Right lobe of liver (tissue), 6 donors: ENCODE measurements at regions not wholly inside any gene's neighbourhood (a gene's known extent, or its start where the extent isn't known, plus 50 kb on each side); places are given as distances from the start of the nearest gene placed in this dataset.
A peak's percentile ranks its signal among the peaks of the same experiment; 100 is the strongest.

Source experiments
- ATAC-seq, 4 donors: fragments of 200-7000 bp; cut with Tn5 transposase; one replicate each; pipeline ENCODE4 v1.9.1; 2020; ENCODE audit warnings: mild to moderate bottlenecking in 4 of 4, moderate library complexity in 4 of 4
- DNase-seq, 3 donors: peaks; one replicate each; pipeline ENCODE4 v3.0.0-alpha.2; 2020
- H3K27ac ChIP-seq, 3 donors: fragments of 200-600 bp; one replicate each; pipeline ENCODE4 v1.8.0; 2022
- H3K27me3 ChIP-seq, 2 donors: fragments of 200-600 bp; one replicate each; pipeline ENCODE4 v1.8.0; 2022
- H3K36me3 ChIP-seq, 4 donors: fragments of 200-600 bp; sonication (generic) in 1 of 4; one replicate each; pipeline versions ENCODE4 v1.5.1 to v1.8.0; 2017 to 2022; ENCODE audit warnings: control low read depth in 1 of 4
- H3K4me1 ChIP-seq, 4 donors: fragments of 200-600 bp; sonication (generic) in 1 of 4; one replicate each; pipeline versions ENCODE4 v1.5.1 to v1.8.0; 2017 to 2022; ENCODE audit warnings: control low read depth in 1 of 4
- H3K4me3 ChIP-seq, 3 donors: fragments of 200-600 bp; one replicate each; pipeline ENCODE4 v1.8.0; 2022
- H3K9me3 ChIP-seq, 4 donors: fragments of 200-600 bp; sonication (generic) in 1 of 4; one replicate each; pipeline versions ENCODE4 v1.5.1 to v1.8.0; 2017 to 2022; ENCODE audit warnings: control low read depth in 1 of 4
- POLR2A ChIP-seq: fragments of 450-650 bp; IDR thresholded peaks from one replicate; pipeline ENCODE4 v1.6.1; 2017; ENCODE audit warnings: antibody characterized with exemption, mild to moderate bottlenecking
- WGBS: methylation state at CpG from one replicate; pipeline ENCODE4 v1.1.6; 2018; ENCODE audit warnings: low coverage, low lambda C conversion rate; ENCODE audit not compliant: insufficient coverage; ENCODE audit errors: missing lambda C conversion rate; 5-methylcytosine and 5-hydroxymethylcytosine counted together
- intact Hi-C, 2 donors: fragments of 100-400 bp; cut with DNase I; formaldehyde crosslinking; loops; one replicate each; pipeline versions ENCODE4 v1.11.2 to v1.14.1; 2022
- TF ChIP-seq, protein P1 (sequence below), 4 donors: fragments of 200-600 bp in 3 of 4; fragments of 450-650 bp in 1 of 4; IDR thresholded peaks; one replicate each; pipeline versions ENCODE4 v1.5.1 to v1.8.0; 2016 to 2022; ENCODE audit warnings: antibody characterized with exemption in 4 of 4, mild to moderate bottlenecking in 2 of 4
- donor health status: DM: no; HTN: yes; CAD: no.
- donor health status: DM: no; HTN: no; CAD: no.
- donor health status: DM: no; HTN: no; CAD: no.
- donor health status: DM: no; HTN: yes; CAD: no.
- donor health status: DM: no; HTN: yes; CAD: no.

DNA sequence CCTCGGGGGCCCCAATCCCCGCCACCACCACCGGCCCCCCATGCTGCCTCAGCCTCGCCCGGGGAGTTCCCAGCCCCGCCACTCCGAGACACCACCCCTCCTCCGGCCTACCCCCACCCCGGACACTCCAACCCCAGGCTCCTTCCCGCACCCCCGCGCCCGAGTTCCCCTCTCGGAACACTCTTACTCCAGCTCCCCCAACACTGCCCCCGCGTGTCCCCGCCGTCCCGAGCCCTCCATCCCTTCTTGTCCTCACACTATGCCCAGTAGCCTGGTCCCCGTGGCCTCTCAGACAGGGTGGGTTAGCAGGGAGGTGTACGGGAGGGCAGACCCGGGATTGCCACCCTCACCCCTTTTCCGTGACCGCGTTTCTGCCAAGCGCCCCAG lies 276.1 kb downstream of the BCOR start:
- H3K27me3 ChIP-seq: no peaks in the 10 kb centered on the region
- H3K36me3 ChIP-seq: no peaks in the 10 kb centered on the region
- TF ChIP-seq, protein P1, sequence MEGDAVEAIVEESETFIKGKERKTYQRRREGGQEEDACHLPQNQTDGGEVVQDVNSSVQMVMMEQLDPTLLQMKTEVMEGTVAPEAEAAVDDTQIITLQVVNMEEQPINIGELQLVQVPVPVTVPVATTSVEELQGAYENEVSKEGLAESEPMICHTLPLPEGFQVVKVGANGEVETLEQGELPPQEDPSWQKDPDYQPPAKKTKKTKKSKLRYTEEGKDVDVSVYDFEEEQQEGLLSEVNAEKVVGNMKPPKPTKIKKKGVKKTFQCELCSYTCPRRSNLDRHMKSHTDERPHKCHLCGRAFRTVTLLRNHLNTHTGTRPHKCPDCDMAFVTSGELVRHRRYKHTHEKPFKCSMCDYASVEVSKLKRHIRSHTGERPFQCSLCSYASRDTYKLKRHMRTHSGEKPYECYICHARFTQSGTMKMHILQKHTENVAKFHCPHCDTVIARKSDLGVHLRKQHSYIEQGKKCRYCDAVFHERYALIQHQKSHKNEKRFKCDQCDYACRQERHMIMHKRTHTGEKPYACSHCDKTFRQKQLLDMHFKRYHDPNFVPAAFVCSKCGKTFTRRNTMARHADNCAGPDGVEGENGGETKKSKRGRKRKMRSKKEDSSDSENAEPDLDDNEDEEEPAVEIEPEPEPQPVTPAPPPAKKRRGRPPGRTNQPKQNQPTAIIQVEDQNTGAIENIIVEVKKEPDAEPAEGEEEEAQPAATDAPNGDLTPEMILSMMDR (IDR thresholded peaks at IDR 0.05): no peak
- TF ChIP-seq POLR2A: no peak
- WGBS: 44% methylated on average over 16 of the region's 26 CpGs
- no peak overlapping the region for H3K27ac ChIP-seq
- peaks cover 0 to 25% (median 7%) of the 10 kb centered on the region in 4 donors for H3K4me1 ChIP-seq
- intact Hi-C loops: no loop called here
- no peak overlapping the region for H3K4me3 ChIP-seq
- DNase-seq (no peak), ATAC-seq (no peak)
- H3K9me3 ChIP-seq: no peaks in the 10 kb centered on the region

DNA sequence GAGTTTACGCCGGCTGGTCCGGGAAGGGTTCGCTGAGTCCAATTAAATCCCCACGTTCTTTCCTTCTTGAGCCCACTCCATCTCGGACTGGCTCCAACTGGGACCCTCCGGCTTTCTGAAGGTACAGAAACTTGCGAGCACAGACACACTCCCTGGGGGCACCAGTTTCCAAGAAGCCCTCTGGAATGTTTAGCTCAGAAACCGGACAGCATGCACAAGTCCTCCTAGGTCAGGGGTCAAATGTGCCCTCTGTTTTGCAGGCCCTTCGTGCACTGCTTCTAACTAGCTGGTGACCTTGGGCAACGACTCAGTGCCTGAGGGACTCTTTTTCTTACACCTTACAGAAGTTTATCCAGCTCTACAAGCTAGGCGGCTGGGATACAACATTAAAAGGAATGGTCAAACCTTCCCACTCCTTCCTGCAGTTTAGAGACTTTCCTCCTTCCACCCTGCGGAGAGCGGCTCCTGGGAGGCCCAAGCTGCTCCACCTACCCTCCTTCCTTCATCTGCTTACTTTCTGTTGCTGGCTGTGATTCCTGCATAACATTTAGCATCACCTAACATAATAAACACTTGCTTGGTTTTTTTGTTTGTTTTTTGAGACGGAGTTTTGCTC lies 275.5 kb downstream of the BCOR start:
- Histone ChIP-seq H3K27ac (no peak overlapping the region), H3K9me3 (no peaks in the 10 kb centered on the region), H3K36me3 (no peaks in the 10 kb centered on the region), H3K4me1 (peaks cover 0 to 27% (median 6%) of the 10 kb centered on the region in 4 donors), H3K4me3 (no peak overlapping the region), H3K27me3 (no peaks in the 10 kb centered on the region)
- no peak for TF ChIP-seq POLR2A
- TF ChIP-seq, protein P1 (IDR thresholded peaks at IDR 0.05): no peak
- DNase-seq (no peak), ATAC-seq (no peak)
- intact Hi-C loops: no loop called here
- 59% methylated on average over 8 of the region's 15 CpGs for WGBS

DNA sequence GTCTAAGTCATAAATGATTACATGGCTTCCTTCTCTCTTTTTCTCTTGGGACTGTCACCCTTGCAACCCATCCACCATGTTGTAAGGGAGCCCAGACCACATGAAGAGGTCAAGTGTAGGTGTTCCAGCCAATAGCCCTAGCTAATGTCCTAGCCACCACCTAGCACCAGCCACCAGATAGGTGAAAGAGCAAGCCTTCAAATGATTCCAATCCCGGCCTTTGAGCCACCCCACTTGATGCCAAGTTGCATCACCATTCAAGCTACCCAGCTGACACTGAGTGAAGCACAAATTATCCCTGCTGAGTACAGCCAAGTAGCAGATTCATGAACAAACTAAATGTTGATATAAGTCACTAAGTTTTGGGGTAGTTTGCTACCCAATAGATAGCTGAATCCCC lies 274.3 kb downstream of the BCOR start:
- intact Hi-C loops: no loop called here
- Histone ChIP-seq H3K27me3 (no peaks in the 10 kb centered on the region), H3K36me3 (no peaks in the 10 kb centered on the region), H3K9me3 (no peaks in the 10 kb centered on the region), H3K4me1 (peaks cover 0 to 16% (median 3%) of the 10 kb centered on the region in 4 donors), H3K4me3 (no peak overlapping the region), H3K27ac (no peak overlapping the region)
- DNase-seq (peak in 1 of 3 donors; percentile 65), ATAC-seq (peak; percentile 49 to 72 (median 66))
- 31% methylated on average over 1 of the region's 1 CpG for WGBS
- TF ChIP-seq, protein P1 (IDR thresholded peaks at IDR 0.05): no peak
- TF ChIP-seq POLR2A: no peak

DNA sequence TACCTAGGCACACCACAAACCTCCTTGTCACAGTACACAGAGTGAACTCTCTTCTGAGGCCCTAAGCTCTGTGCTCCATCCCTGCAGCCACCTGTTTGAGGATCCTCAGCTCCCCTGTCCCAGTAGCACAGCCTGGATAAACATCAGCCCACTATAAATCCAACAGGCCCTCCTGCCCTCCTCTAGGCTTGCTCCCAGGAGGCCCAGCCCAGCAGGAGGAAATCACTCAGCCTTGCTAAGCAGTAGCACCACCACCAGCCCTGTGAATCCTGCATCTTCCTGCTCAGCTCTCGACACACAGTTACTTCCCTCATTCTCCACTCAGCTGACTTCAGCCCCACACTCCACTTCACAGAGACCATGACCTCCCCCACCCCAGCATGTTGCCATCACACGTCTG lies 273.9 kb downstream of the BCOR start:
- TF ChIP-seq, protein P1 (IDR thresholded peaks at IDR 0.05): no peak
- no peak for TF ChIP-seq POLR2A
- Histone ChIP-seq H3K27ac (no peak overlapping the region), H3K4me1 (peaks cover 0 to 15% (median 3%) of the 10 kb centered on the region in 4 donors), H3K9me3 (no peaks in the 10 kb centered on the region), H3K36me3 (no peaks in the 10 kb centered on the region), H3K4me3 (no peak overlapping the region), H3K27me3 (no peaks in the 10 kb centered on the region)
- intact Hi-C loops: no loop called here
- 44% methylated on average over 1 of the region's 2 CpGs for WGBS
- ATAC-seq: peak in 1 of 4 donors; percentile 5
- DNase-seq: no peak
